Suprapubic skin (tissue), 4 donors: ENCODE measurements at regions not wholly inside any gene's neighbourhood (a gene's known extent, or its start where the extent isn't known, plus 50 kb on each side); places are given as distances from the start of the nearest gene placed in this dataset.

Source experiments
- DNase-seq, 2 donors: peaks; one replicate each; pipeline ENCODE4 v3.0.0-alpha.2; 2019; ENCODE audit warnings: low spot score in 2 of 2
- H3K27ac ChIP-seq: fragments of 200-600 bp; sonication (generic); one replicate; pipeline ENCODE4 v1.5.1; 2019
- H3K27me3 ChIP-seq: fragments of 200-600 bp; sonication (generic); one replicate; pipeline ENCODE4 v1.5.1; 2019
- H3K36me3 ChIP-seq: fragments of 200-600 bp; sonication (generic); one replicate; pipeline ENCODE4 v1.5.1; 2019
- H3K4me1 ChIP-seq: fragments of 200-600 bp; sonication (generic); one replicate; pipeline ENCODE4 v1.5.1; 2019
- H3K4me3 ChIP-seq: fragments of 200-600 bp; sonication (generic); one replicate; pipeline ENCODE4 v1.5.1; 2019; ENCODE audit warnings: mild to moderate bottlenecking
- H3K9me3 ChIP-seq: fragments of 200-600 bp; sonication (generic); one replicate; pipeline ENCODE4 v1.5.1; 2019
- EP300 ChIP-seq: sonication (generic); formaldehyde crosslinking; IDR thresholded peaks from one replicate; pipeline ENCODE4 v1.6.1; 2017; ENCODE audit warnings: antibody characterized with exemption
- POLR2A ChIP-seq, 2 donors: fragments of 450-650 bp; IDR thresholded peaks; one replicate each; pipeline ENCODE4 v1.6.1; 2017; ENCODE audit warnings: antibody characterized with exemption in 2 of 2, mild to moderate bottlenecking in 2 of 2, moderate library complexity in 2 of 2
- POLR2AphosphoS5 ChIP-seq, 3 donors: sonication (generic); formaldehyde crosslinking; IDR thresholded peaks; one replicate each; pipeline ENCODE4 v1.6.1; 2017; ENCODE audit warnings: antibody characterized with exemption in 3 of 3
- WGBS: methylation state at CpG from one replicate; pipeline ENCODE4 v1.1.5; 2018; 5-methylcytosine and 5-hydroxymethylcytosine counted together
- TF ChIP-seq, protein P1 (sequence below), 2 donors: fragments of 200-600 bp in 1 of 2; fragments of 450-650 bp in 1 of 2; sonication (generic) in 1 of 2; IDR thresholded peaks; one replicate each; pipeline ENCODE4 v1.5.1; 2016 to 2019; ENCODE audit warnings: antibody characterized with exemption in 2 of 2, mild to moderate bottlenecking in 1 of 2, moderate library complexity in 1 of 2

DNA sequence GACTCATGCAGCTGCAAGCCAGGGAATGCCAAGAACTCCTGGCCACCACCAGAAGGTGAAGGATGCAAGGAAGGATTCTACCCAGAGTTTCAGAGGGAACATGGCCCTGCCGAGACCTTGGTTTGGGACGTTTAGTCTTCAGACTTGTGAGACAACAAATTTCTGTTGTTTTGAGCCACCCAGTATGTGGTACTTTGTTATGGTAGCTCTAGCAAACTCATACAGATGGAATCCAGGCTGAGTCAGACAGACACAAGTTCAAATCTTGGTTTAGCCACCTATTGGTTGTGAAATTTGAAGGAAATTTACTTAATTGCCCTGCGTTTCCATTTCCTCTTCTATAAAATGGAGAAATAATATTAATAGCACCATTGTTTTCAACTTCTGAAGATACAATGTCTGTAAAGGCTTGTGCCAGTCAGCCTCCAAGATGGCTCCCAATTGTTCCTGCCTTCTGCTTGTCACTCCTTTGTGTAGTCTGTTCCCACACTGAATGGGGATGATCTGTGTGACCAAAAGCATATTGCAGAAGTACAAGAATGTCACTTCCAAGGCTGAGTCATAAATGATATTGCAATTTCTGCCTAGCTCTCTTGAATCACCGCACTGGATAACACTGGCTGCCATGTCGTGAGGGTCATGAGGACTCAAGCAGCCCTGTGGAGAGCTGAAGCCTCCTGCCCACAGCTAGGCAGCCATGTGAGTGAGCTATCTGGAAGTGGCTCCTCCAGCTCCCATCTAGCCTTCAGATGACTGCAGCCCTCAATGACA lies 223.5 kb upstream of the PROK2 start:
- Histone ChIP-seq H3K9me3 (no peaks in the 10 kb centered on the region), H3K27ac (no peak overlapping the region), H3K36me3 (no peaks in the 10 kb centered on the region), H3K4me3 (no peak overlapping the region), H3K4me1 (no peaks in the 10 kb centered on the region), H3K27me3 (no peaks in the 10 kb centered on the region)
- DNase-seq: no peak
- no peak for TF ChIP-seq EP300
- WGBS: 86% methylated on average over 5 of the region's 5 CpGs

DNA sequence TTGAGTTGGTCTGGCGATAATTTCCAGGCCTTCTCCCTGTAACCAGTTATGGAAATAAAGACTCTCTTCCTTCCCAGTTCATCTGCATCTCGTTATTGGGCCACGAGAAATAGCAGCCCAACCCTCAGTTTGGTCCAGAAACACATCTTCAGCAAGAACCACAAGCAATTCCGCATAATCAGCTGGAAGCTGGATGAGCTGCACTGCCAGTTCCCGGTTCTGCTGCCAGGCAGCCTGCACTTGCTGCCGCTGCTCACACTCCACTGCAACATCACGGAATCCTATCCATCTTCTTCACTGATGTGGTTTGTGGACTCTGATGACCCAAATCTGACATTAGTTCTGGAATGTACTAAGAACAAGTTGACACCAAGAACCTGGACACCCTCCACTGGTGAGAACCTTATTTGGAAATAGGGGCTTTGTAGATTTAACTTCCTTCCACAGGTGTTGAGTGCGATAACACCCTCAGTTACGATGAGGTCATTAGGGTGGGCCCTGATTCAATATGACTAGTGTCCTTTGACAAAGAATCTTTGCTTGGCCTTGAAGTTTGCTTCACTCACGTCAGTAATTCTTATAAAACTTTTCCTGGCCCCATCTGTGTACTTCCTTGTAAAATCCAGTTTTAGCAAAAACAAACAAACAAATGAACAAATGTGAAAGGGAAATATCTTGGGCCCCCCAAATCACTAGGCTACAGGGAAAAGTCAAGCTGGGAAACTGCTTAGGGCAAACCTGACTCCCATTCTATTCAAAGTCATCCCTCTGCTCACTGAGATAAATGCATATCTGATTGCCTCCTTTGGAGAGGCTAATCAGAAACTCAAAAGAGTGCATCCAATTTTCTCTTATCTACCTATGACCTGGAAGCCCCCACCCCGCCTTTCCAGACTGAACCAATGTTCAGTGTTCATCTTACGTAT lies 221.9 kb upstream of the PROK2 start:
- Histone ChIP-seq H3K9me3 (no peaks in the 10 kb centered on the region), H3K4me1 (no peaks in the 10 kb centered on the region), H3K4me3 (no peak overlapping the region), H3K27ac (no peak overlapping the region), H3K27me3 (no peaks in the 10 kb centered on the region), H3K36me3 (no peaks in the 10 kb centered on the region)
- WGBS: 80% methylated on average over 12 of the region's 12 CpGs
- no peak for DNase-seq
- TF ChIP-seq POLR2AphosphoS5 (IDR thresholded peaks at IDR 0.05) (no peak), EP300 (no peak), POLR2A (IDR thresholded peaks at IDR 0.05) (no peak)
- TF ChIP-seq, protein P1, sequence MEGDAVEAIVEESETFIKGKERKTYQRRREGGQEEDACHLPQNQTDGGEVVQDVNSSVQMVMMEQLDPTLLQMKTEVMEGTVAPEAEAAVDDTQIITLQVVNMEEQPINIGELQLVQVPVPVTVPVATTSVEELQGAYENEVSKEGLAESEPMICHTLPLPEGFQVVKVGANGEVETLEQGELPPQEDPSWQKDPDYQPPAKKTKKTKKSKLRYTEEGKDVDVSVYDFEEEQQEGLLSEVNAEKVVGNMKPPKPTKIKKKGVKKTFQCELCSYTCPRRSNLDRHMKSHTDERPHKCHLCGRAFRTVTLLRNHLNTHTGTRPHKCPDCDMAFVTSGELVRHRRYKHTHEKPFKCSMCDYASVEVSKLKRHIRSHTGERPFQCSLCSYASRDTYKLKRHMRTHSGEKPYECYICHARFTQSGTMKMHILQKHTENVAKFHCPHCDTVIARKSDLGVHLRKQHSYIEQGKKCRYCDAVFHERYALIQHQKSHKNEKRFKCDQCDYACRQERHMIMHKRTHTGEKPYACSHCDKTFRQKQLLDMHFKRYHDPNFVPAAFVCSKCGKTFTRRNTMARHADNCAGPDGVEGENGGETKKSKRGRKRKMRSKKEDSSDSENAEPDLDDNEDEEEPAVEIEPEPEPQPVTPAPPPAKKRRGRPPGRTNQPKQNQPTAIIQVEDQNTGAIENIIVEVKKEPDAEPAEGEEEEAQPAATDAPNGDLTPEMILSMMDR (IDR thresholded peaks at IDR 0.05): no peak

DNA sequence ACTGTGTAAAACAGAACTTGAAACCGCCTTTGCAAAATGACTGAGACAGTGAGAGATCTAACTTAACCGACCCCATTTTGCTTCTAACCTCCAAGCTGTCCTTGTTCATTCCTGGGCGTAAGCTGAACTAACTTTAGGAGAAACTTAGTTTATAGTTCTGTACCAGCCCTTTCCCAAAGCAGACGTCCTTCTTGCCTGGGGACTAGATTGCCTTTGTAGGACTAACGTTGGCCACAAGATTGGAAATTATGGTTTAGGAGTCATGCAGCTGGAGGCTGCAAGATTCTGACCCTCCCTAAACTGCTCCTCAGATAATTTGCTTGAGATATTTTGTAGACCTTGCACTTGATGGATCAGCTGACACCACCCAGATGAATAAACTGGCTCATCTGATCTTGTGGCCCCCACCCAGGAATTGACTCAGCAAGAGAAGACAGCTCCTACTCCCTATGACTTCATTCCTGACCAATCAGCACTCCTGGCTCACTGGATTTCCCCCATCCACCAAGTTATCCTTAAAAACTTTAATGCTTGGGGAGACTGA lies 219.9 kb upstream of the PROK2 start:
- Histone ChIP-seq H3K27ac (no peak overlapping the region), H3K36me3 (no peaks in the 10 kb centered on the region), H3K4me3 (no peak overlapping the region), H3K9me3 (no peaks in the 10 kb centered on the region), H3K4me1 (no peaks in the 10 kb centered on the region), H3K27me3 (no peaks in the 10 kb centered on the region)
- WGBS: 70% methylated on average over 5 of the region's 5 CpGs
- no peak for DNase-seq
- TF ChIP-seq EP300 (no peak), POLR2A (IDR thresholded peaks at IDR 0.05) (no peak), POLR2AphosphoS5 (IDR thresholded peaks at IDR 0.05) (no peak)
- TF ChIP-seq, protein P1 (IDR thresholded peaks at IDR 0.05): no peak

DNA sequence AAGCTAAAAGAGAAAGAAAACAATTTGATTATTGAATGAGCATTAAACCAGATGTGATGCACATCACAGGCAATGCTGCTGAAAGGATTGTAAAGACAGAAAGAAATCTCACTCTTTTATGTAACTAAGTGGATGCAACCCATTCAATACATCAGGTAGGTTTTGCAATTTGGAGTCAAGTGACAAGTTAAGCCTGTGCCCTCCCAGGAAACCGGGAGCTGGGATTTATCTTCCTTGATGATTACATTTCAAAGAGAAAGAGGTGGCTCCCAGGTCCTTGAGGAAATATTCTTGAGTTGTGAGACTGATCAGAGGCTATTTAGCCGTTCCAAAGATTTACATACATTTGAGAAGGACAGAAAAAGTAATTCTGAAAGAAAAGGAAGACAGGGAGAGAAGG lies 219.0 kb upstream of the PROK2 start:
- no peak overlapping the region for H3K4me3 ChIP-seq
- 94% methylated on average over 2 of the region's 2 CpGs for WGBS
- no peak for DNase-seq
- H3K4me1 ChIP-seq: no peaks in the 10 kb centered on the region
- no peaks in the 10 kb centered on the region for H3K9me3 ChIP-seq
- H3K27ac ChIP-seq: no peak overlapping the region
- H3K27me3 ChIP-seq: no peaks in the 10 kb centered on the region
- TF ChIP-seq POLR2AphosphoS5 (IDR thresholded peaks at IDR 0.05) (no peak), EP300 (no peak), POLR2A (IDR thresholded peaks at IDR 0.05) (no peak)
- TF ChIP-seq, protein P1 (IDR thresholded peaks at IDR 0.05): no peak
- H3K36me3 ChIP-seq: no peaks in the 10 kb centered on the region

DNA sequence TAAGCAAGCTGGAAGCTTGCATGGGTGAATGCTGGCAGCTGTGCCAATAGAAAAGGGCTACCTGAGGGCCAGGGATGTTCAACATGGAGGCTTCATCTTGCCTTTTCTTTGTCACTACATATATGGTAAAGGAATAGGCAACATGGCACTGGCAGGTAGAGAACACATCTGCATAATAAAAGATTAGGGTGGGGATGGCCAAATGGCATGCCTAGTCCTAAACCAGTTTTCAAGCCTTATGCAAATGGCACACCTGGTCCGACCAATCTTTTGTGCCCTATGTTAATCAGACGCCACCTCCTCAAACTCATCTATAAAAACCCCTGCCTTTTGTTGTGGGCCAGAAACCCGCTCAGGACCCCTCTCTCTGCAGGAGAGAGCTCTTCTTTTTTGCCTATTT lies 216.8 kb upstream of the PROK2 start:
- Histone ChIP-seq H3K9me3 (no peaks in the 10 kb centered on the region), H3K27me3 (peaks cover 7% of the 10 kb centered on the region), H3K27ac (no peak overlapping the region), H3K4me3 (no peak overlapping the region), H3K4me1 (no peaks in the 10 kb centered on the region), H3K36me3 (no peaks in the 10 kb centered on the region)
- 81% methylated on average over 3 of the region's 3 CpGs for WGBS
- TF ChIP-seq, protein P1 (IDR thresholded peaks at IDR 0.05): no peak
- no peak for TF ChIP-seq POLR2AphosphoS5 (IDR thresholded peaks at IDR 0.05)
- no peak for TF ChIP-seq POLR2A (IDR thresholded peaks at IDR 0.05)
- no peak for TF ChIP-seq EP300
- no peak for DNase-seq
